Stimulated activated naive CD4-positive, alpha-beta T cell treated with Interleukin-2 at 50 U/mL for 16 hours (primary cell): ENCODE measurements at regions not wholly inside any gene's neighbourhood (a gene's known extent, or its start where the extent isn't known, plus 50 kb on each side); places are given as distances from the start of the nearest gene placed in this dataset.

ENCODE experiments used
- DNase-seq: peaks from one replicate; lab custom pipeline; 2025; lab: John Stamatoyannopoulos, UW

DNA sequence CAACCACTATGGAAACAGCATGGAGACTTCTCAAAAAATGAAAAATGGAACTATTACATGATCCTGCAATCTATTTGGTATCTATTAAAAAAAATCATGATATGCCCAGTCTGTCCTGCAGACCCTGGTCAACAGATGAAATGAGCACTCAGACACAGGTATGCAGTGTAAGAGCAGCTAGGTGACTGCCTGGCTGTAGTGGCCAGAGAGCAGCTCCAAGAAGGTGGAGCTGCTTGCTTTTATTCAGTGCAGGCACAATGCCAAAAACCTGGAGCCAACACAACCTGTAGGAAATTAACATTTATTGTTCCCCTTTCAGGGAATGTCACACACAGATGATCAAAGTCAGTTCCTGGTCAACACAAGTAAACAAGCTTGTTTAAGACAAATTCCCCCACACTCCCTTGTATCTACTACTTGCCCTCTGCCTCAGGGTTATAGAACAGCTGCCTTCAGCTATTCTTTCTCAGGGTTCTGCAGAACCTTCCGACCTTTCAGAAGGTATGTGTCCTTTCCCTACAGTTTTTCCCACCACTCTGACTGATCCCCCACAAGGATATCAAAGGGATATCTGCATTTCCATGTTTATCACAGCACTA is 933.7 kb upstream of the SLITRK5 start:
- DNase-seq, result no peak

DNA sequence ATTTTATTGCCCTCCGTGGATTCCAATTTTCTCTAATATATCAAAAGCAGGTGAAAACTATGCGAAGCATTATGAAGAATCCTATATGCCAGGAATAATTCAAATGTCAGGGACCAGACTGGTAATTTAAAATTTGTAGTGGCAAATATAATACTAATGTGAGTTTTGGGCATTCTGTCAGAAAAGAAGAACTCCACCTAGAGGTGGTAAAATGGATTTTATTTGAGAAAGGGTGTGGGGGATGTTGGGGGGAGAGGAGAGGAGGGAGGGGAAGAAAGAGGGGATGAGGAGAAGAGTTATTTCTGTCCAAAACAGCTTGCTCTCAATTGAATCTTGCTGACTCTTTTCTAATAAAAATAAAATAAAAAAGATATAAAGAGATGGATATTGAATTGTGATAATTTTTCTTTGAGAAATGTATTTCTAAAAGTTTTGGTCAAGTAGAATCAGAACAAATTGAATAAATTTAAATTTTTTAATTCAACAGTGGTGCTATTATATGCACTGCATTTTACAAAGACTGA is 929.3 kb upstream of the SLITRK5 start:
- DNase-seq, result no peak

DNA sequence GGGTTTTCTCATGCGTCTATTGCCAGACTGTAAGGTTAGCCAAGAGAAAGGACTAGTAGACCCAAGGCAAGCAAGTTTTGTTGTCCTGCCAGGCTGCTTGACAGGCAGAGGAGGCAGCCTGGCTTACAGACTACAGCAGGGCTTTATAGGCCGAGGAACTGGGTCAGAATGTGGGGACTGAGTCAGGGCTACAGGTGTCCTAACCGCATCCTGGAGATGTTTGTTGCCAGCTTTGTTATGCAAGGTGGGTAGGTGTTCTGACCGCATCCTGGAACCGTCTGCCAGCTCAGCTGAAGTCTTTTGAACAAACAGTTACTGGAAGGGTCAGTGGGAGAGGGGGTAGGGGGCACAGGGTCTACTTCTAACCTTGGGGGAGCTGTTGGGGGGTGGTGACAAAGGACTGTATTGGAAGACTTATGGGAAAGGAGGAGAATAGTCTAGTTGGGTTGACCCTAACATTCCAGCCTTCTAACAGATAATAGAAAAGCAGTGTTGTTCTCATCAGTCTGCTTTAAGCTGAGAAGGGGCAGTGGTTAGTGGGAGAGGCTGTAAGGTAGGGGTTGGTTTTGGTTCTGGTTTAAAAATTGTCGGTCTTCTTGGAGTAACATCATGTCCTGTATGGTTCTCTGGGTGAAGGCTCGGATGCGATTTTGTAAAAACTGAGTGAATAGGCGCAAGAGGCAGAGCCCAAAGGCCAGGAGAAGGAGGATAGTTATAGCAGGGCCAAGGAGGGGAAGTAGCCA is 913.8 kb upstream of the SLITRK5 start:
- DNase-seq, result peak; percentile 11

DNA sequence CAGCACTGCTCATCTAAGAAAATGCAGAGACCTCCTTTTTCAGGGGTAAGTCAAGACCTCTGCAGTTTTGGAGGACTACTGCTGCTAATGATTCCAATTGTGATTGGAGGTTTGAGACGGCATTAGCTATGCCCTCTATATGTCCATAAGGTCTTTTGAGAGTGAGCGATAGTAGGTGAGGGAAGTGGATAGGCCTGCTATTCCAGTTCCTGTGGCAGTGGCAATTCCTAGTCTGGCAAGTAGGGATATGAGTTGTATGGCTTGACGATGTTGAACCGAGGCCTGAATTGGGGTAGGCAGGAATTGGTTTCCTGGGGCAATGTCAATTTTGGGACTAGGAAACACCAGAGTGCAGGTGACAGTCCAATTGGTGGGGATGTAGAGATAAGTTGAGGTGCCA is 913.1 kb upstream of the SLITRK5 start:
- DNase-seq, result no peak

DNA sequence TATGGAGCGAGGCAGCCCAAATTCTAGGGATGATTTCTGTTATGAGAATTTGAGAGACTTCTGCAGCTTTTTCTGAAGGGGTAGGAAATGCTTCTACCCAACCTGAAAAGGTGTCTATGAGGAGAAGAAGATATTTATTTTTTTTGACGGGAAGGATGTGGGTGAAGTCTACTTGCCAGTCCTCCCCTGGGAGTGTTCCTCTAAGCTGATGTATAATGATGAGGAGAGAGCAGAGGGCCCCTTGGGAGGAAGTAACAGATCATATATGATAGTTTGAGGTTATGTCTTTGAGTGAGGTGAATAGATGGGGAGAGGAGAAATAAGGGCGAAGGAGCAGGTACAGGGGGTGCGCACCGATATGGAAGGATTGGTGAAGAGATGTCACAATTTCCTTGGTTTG is 910.6 kb upstream of the SLITRK5 start:
- DNase-seq, result no peak

DNA sequence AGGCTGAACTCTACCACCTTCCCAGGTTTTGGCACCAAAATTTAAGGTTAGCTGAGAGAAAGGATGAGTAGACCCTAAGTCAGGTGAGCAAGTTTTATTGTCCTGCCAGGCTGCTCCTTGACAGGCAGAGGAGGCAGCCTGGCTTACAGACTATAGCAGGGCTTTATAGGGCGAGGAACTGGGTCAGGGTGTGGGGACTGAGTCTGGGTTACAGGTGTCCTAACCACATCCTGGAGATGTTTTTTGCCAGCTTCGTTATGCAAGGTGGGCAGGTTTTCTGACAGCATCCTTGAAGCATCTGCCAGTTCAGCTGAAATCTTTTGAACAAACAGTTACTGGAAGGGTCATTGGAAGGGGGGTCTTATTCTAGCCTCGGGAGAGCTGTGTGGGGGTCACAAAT is 905.7 kb upstream of the SLITRK5 start:
- DNase-seq, result no peak

DNA sequence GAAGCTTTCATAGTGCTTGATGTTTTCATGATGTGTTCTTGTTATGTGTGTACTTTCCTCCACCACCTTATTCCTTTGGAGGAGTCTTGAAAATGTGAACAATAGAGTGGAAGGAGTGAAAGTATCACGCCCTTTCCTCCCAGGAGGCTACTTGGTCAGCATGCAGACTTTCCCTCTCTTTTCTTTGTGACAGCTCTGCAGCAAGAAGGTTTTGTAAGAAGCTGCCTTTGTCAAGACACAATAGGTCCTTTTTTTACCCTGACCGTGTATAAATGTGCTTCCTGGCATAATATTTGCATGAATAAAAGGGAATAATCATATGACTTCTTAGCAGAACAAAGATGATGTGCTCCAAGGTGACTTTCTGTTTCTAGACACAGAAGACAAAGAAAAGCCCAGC is 882.6 kb upstream of the SLITRK5 start:
- DNase-seq, result no peak

DNA sequence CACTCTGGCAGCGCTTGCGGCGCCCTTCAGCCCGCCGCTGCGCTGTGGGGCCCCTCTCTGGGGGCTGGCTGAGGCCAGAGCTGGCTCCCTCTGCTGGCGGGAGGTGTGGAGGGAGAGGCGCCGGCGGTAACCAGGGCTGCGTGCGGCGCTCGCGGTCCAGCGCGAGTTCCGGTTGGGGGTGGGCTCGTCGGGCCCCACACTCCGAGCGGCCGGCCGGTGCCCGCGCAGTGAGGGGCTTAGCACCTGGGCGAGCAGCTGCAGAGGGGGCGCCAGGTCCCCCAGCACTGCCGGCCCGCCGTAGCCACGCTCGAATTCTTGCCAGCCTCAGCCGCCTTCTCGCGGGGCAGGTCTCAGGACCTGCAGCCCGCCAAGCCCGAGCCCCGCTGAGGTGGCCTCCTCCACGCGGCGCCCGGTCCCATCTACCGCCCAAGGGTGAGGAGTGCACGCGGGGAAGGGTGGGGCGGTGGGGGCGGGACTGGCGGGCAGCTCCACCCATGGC is 879.0 kb upstream of the SLITRK5 start:
- DNase-seq, result no peak

DNA sequence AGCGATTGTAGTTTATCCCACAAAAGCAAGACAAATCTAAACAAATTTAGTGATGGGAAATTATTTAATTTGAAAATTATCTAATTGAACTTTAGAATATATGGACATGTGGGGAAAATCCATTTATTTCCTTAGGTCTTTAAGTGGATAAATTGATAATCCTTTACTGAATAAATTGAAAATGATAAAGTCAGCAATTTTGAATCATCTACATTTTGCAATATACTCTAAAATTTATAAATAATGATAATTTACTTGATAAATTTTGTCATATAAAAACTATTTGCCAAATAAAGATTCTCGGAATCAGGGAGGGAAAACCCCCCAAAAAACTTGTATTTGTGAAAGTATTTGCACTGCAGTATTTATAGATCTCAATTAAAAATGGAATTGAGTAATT is 875.3 kb upstream of the SLITRK5 start:
- no peak for DNase-seq

DNA sequence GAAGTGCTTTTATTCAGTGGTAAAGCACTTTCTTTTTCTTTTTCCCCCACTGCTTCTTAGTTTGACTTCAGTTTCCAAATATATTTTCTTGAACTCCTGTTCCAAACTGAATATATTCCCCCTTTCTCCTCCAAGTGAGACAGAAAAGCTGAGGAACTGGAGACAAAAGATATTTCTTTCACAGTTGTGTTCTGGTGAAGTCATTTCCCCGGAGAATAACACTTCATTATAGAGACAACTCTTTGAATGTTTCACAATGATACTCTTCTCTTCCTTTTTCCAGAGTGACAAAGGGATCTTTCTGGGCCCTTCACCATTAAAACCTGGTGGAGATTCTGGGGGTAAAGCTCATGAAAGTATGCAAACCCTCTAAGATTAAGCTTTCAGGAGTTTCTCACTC is 860.8 kb upstream of the SLITRK5 start:
- no peak for DNase-seq

DNA sequence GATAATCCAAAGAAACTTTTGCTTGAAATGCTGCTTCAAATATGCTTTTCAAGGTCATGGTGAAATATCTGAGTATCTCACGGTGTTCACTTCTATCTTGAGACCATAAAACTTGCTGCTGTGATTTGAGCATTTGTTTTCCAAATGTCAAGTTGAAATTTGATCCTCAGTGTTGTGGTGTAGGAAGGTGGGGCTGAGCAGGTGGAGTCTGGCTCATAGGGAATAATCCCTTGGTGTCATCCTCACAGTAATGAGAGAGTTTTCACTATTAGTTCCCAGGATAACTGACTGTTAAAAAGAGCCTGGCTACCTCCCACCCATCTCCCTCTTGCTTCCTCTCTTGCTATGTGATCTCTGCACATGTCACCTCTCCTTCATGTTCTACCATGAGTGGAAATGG is 858.0 kb upstream of the SLITRK5 start:
- no peak for DNase-seq

DNA sequence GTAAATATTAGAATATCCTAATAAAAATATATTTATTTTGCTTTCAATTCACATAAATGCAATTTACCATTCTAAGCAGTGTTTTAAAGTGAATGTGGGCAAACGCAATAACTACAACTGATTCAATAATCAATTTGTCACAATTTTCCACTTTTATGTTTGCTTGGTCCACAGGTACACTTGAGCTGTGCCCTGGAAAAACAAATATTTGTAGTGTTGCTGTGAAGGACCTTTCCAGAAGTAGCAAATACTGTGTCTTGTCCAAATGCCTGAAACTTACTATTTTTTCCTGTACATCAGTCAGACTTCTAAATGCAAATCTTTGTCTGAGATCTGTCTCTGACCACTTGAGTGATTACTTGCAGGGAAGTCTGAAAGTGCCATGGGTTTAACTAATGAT is 845.8 kb upstream of the SLITRK5 start:
- DNase-seq, result no peak

DNA sequence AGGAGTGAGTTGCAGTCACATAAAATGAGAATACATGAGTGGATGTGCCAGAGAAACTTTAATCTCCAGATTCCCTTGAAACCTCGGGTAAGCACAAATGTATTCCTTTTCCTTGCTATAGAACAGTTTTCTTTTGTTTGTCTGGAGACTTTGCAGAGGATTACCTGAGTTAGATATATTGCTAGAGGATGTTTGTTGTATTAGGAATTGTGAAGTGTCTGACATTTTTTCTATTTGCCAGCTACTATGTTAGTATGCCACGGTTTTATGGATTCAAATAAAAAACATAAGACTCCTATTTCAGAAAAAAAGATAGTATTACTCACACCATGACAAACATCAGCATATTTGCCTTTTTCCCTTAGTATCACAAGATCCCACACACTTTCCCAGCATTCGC is 844.9 kb upstream of the SLITRK5 start:
- DNase-seq, result no peak

DNA sequence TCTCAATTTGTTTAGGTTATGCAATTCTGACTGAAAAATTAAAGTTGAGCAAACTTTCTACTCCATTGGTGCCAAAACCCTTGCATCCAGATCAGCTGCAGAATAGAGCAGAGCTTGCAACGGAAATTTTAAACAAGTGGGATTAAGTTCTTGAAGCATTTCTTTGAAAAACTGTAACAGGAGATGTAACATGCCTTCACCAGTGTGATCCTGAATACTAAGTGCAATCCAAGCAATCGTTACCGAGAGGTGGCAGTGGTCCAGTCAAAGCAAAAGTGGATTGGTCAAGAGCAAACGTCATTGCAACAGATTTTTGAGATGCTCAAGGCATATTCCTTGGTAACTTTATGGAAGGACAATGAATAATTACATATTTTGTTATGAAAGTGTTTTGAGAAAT is 841.1 kb upstream of the SLITRK5 start:
- no peak for DNase-seq

DNA sequence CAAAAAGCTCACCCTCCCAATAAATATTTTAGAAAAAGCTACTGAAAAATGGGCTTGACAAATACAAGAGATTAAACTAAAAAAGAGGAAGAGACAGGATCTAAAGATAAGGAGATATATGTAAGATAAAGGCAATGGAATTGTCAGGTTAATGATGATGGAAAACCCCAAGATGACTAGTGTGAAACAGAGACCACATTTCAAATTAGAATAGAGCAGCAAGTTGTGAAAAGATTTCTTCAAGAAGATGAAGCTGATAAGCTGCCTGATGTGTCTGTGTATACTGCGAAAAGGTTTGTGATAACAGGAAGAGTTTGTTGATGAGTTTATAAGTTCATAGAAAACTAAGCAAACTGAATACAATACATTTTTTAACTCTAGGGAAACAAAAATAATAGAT is 840.1 kb upstream of the SLITRK5 start:
- DNase-seq, result no peak

DNA sequence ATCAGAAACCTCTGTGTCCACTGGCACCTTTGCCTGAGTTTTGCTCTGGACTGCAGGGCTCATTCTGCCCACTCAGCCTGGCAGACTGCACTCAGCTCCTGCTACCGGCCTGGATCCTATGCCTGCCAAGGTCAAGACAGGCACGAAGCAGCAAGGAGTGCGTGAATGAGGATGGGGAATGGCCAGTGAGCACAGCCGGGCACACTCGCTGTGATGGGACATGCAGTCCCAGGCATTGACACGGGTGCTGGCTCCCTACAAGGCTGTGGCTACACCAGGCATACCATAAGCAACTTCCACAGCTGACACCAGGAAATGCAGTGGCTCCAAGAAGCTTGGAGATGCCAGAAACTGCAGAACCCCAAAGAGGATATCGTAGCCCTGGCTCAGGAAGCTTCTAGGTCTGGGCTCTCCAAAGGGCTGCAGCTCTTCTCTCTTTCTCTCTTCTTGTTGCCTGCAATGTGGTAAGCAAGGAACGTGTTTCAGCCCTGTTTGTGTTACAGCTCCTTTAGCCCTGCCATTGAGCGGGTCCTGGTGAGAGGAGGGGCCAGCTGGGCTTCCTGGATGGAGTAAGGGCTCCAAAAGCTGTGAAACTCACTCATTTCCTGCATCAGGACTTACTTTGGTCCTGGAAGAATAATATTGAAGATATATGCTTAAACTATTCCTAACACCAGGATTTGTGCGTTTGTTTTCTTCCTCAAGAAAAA is 832.6 kb upstream of the SLITRK5 start:
- no peak for DNase-seq

DNA sequence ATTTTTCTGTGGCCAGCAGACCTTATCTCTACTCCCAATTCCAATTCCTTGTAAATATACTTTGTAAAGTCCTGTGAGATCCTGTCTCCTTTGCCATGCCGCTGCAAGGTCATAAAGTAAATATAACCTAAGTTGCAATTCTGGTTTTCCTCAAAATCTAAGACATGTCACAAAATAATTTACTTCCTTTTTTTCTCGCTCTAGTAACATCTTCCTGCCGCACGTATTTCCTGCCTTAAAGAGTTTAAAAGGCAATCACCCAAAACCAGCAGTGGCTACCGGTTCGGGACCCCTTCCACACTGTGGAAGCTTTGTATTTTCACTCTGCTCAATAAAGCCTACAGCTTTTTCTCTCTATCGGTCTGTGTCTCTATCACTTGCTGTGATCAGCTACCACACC is 832.0 kb upstream of the SLITRK5 start:
- no peak for DNase-seq

DNA sequence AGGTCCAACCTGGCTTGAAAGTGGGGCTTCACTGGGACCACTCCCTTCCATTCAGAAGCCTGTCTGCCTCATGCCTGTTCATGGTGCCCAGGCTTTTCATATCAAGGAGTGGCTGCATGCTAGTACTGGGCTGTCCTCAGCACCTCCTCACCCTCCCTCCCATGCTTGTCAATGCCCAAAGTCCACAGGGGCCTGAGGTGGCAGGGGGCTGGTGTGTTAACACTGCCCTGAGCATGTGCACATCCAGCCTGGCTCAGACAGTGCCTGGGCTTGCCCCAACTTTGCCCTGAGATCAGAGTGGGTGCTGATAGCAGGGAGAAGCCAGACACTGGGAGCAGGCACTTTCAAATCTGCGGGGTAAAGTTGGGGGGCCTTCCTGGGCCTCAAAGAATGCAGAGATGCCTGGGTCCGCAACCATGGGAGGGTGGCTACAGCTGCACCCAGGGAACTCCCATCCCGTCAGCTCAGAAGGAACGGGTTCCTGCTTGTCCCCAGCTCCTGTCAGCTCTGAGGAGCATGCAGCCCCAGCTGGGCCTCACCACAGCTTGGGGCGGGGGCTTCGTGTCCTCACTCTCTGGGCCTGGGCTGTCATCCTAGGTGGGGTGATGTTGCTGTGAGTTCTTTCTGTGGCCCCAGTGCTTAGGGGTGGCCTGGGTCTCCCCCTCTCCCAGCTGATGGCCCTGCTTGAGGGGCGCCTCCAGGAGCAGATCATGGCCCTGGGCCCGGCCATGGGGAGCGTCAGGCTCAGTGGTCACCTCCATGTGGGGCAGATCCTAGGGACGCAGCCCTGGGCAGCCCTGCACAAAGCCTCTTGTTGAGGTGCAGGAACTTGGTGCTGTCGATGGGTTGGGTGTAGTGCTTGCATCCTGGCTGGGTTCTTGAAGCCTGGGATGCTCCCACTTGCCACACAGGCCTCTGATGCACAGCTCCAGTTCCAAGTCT is 830.6 kb upstream of the SLITRK5 start:
- no peak for DNase-seq

DNA sequence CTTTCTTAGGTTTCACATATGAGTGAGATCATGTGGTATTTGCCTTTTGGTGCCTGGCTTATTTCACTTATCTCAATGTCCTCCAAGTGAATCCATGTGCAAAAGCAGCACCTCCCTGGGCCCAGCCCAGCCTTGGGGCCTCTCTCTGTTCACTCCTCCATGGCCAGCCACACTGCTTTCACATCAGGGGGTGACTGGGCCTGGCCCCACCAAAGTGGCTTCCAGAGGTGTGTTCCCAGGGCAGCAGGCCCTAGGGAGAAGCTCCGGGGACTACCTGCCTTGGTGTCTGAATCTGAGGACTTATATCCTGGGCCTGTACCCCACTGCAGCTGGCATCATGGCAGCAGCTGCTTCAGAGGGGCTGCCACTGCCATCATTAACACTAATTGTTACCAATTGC is 829.9 kb upstream of the SLITRK5 start:
- no peak for DNase-seq

DNA sequence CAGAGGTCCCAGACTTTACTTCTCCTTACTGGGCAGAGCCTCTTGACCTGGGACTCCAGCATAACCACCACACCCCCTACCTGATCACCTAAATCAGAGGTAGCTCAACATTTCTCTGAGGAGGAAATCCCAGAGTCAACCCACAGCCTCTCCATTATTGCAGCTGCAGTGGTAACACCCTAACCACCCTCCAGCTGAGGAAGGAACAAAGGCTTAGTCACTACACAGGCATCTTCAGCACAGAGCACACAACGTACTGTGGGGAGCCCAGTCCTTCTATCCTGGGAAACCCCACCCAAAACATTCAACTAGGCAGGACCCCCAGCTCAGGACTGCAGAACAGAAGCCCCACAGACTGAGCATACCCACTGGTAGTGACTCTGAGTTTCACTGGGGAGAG is 824.7 kb upstream of the SLITRK5 start:
- DNase-seq, result no peak

DNA sequence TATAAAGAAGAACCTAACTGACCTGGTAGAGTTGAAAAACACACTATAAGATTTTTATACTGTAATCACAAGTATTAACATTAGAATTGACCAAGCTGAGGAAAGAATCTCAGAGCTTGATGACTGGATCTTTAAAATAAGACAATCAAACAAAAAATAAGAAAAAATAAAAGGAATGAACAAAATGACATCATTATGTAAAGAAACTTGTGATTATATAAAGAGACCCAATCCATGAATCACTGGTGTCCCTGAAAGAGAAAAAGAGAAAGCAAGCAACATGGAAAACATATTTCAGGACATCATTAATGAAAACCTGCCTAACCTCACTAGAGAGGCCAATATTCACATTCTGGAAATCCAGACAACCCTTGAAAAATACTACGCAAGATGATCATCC is 822.5 kb upstream of the SLITRK5 start:
- DNase-seq, result no peak

DNA sequence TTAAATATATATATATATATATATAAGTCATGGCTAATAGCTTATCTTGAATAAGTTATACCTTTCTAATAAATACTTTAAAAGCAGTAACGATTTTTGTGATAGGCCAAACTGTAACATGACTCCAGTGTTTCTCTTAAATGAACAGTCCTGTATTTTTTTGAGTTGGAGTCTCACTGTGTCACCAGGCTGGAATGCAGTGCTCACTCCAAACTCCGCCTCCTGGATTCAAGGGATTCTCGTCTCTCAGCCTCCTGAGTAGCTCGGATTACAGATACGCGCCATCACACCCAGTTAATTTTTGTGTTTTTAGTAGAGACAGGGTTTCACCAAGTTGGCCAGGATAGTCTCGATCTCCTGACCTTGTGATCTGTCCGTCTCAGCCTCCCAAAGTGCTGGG is 814.2 kb upstream of the SLITRK5 start:
- no peak for DNase-seq
